Nephron progenitor cell (in vitro differentiated cells): ENCODE measurements at regions not wholly inside any gene's neighbourhood (a gene's known extent, or its start where the extent isn't known, plus 50 kb on each side); places are given as distances from the start of the nearest gene placed in this dataset.

Experiments
- DNase-seq: peaks from one replicate; pipeline ENCODE4 v3.0.0; 2021
- H3K27ac Mint-ChIP-seq: 2 replicates; pipeline ENCODE4 v1.8.0; 2021; ENCODE audit warnings: mild to moderate bottlenecking, moderate library complexity, mixed read lengths
- H3K27me3 Mint-ChIP-seq: 2 replicates; pipeline ENCODE4 v1.8.0; 2021; ENCODE audit warnings: mild to moderate bottlenecking, low read depth, mixed read lengths; ENCODE audit not compliant: poor library complexity
- H3K36me3 Mint-ChIP-seq: 2 replicates; pipeline ENCODE4 v1.8.0; 2021; ENCODE audit warnings: low read depth, mixed read lengths
- H3K4me1 Mint-ChIP-seq: 2 replicates; pipeline ENCODE4 v1.8.0; 2021; ENCODE audit warnings: mixed read lengths
- H3K4me3 Mint-ChIP-seq: 2 replicates; pipeline ENCODE4 v1.8.0; 2021; ENCODE audit warnings: mild to moderate bottlenecking, moderate library complexity, mixed read lengths
- H3K9me3 Mint-ChIP-seq: 2 replicates; pipeline ENCODE4 v1.8.0; 2021; ENCODE audit warnings: mild to moderate bottlenecking, moderate library complexity, mixed read lengths
- CTCF ChIP-seq: fragments of 200-600 bp; sonication (generic); IDR thresholded peaks from 2 replicates; pipeline ENCODE4 v1.5.0; 2021; ENCODE audit warnings: antibody characterized with exemption

DNA sequence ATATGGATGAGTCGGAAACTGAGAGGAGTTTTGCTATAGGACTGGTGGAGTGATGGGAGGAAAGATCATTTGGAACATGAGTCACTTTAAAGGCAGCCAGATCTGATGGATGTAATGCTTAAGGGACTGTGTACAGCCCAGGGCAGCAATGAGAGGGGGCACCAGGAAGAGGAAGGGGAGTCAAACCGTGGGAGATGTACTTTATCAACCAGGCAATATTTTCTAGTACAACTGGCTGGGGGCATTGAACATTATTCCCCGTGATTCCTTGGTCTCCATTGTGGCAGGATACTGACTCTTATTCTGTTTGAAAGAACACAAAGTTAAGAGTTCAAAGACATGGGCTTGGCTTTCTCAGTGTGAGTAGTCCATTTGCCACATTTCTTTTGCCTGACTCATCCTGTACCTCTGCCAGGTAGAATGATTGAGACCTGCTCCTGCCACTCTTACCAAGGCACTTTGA lies 268.2 kb upstream of the NR5A2 start:
- peaks cover 38% of the 10 kb centered on the region for H3K4me1 Mint-ChIP-seq
- H3K27me3 Mint-ChIP-seq: peaks cover 3% of the 10 kb centered on the region
- DNase-seq: no peak
- TF ChIP-seq CTCF: no peak
- H3K9me3 Mint-ChIP-seq: peaks cover under 1% of the 10 kb centered on the region
- H3K36me3 Mint-ChIP-seq: no peaks in the 10 kb centered on the region
- H3K4me3 Mint-ChIP-seq: no peak overlapping the region
- peak overlapping the region; percentile 3 for H3K27ac Mint-ChIP-seq

GRCh38 chr1:199762572-199762971 lies 264.9 kb upstream of the NR5A2 start:
- no peak for TF ChIP-seq CTCF
- Mint-ChIP-seq H3K27ac (no peak overlapping the region), H3K4me3 (no peak overlapping the region), H3K9me3 (peaks cover 29% of the 10 kb centered on the region), H3K36me3 (peaks cover 22% of the 10 kb centered on the region), H3K4me1 (peaks cover 28% of the 10 kb centered on the region), H3K27me3 (peaks cover 3% of the 10 kb centered on the region)
- DNase-seq: no peak

DNA sequence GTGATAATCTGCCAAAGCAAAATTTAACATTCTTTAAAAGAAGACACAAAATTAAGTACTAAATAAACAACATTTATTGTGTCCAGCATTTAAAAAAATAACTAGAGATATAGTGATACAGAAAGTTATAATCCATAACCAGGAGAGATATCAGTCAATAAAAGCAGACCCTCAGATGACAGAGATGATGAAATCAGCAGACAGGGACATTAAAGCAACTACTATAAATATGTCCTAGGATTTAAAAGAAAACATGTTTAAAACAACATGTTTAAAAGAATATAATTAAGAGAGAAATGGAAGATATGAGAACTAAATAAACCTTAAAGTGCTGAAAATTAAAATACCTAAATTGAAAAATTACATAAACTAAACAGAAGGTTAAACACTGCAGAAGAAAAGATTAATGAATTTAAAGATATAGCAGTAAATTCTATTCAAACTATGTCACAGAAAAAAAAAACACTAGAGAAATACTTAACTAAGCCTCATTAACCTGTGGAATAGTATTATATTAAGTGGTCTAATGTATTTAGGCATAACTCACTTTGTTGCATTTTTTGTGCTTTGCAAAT lies 261.2 kb upstream of the NR5A2 start:
- no peak overlapping the region for H3K4me3 Mint-ChIP-seq
- peaks cover 53% of the 10 kb centered on the region for H3K9me3 Mint-ChIP-seq
- no peak for DNase-seq
- H3K36me3 Mint-ChIP-seq: peaks cover 38% of the 10 kb centered on the region
- H3K27ac Mint-ChIP-seq: no peak overlapping the region
- peaks cover 15% of the 10 kb centered on the region for H3K4me1 Mint-ChIP-seq
- TF ChIP-seq CTCF: no peak
- H3K27me3 Mint-ChIP-seq: peaks cover 3% of the 10 kb centered on the region

DNA sequence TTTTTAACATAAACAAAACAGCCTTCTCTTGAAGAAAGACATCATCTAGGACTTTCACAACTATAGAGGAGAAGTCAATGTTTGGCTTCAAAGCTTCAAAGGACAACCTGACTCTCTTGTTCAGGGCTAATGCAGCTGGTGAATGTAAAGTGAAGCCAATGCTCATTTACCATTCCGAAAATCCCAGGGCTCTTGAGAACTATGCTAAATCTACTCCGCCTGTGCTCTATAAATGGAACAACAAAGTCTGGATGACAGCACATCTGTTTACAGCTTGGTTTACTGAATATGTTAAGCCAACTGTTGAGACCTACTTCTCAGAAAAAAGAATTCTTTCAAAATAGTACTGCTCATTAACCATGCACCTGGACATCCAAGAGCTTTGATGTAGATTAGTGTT lies 259.8 kb upstream of the NR5A2 start:
- no peak overlapping the region for H3K4me3 Mint-ChIP-seq
- H3K4me1 Mint-ChIP-seq: peaks cover 2% of the 10 kb centered on the region
- TF ChIP-seq CTCF: no peak
- DNase-seq: no peak
- peaks cover under 1% of the 10 kb centered on the region for H3K27me3 Mint-ChIP-seq
- H3K36me3 Mint-ChIP-seq: peaks cover 38% of the 10 kb centered on the region
- no peak overlapping the region for H3K27ac Mint-ChIP-seq
- peaks cover 53% of the 10 kb centered on the region for H3K9me3 Mint-ChIP-seq

DNA sequence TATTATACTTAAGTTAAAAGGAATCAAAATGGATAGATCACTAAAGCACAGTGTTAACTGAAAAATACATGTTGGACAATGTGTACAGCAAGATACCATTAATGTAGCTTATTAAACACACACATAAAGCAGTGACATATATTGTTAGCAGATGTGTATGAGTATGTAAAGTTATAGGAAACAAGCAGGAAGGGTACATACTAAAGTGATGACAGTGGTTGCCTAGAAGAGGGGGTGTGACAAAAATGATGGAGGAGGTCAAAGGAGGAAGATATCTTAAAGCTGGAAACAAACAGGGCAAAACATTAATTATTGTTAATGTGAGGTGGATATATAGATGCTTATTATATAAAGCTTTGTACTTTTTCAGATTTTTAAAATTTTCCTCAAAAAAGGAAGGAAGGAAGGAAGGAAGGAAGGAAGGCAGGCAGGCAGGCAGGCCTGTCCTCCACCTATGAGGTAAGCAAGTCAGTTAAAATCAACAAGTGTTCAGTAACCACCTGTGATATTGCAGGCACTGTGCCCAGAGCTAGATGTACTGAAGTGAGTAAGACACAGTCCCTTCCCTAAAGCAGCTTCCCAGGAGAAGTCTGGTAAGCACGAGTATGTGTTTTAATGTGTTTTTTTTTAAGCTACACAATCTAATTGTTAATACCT lies 252.9 kb upstream of the NR5A2 start:
- peaks cover 5% of the 10 kb centered on the region for H3K9me3 Mint-ChIP-seq
- no peak for TF ChIP-seq CTCF
- H3K36me3 Mint-ChIP-seq: no peaks in the 10 kb centered on the region
- H3K4me3 Mint-ChIP-seq: no peak overlapping the region
- peaks cover 2% of the 10 kb centered on the region for H3K27me3 Mint-ChIP-seq
- no peak overlapping the region for H3K27ac Mint-ChIP-seq
- H3K4me1 Mint-ChIP-seq: peaks cover 49% of the 10 kb centered on the region
- no peak for DNase-seq
